ENCODE measurements at regions not wholly inside any gene's neighbourhood (a gene's known extent, or its start where the extent isn't known, plus 50 kb on each side); places are given as distances from the start of the nearest gene placed in this dataset.
"Not testable (repeated sequence)": the region's sequence is repeated elsewhere in the genome, so short reads cannot be mapped to it uniquely, and the experiment has no call there.

DNA sequence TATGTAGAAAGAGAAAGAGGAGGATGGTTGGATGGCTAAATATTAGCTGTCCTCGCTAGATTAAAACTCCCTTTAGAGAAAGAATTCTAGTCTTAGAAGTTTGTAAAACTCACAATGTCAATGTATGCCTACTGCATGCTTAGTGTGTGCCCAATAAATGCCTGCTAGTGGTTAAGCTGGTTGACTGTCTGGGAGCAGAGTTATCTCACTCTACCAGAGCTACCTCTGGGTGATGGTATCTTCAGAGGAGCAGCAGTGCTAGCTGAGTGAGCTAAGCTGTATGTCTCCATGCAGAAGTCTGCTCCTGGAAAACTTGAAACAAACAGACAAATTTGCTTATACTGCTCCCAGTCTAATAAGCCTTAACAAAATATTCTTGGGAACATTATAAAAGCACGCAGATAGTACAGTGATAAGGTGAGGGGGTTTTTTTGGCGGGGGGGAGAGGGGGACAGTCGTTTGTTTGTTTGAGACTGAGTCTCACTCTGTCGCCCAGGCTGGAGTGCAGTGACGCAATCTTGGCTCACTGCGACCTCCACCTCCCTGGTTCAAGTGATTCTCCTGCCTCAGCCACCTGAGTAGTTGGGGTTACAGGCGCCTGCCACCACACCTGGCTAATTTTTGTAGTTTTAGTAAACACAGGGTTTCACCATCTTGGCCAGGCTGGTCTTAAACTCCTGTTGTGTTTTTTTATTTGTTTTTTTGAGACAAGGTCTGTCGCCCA is 202.8 kb upstream of the TSC22D1 start:
- TF ChIP-seq, protein P1, sequence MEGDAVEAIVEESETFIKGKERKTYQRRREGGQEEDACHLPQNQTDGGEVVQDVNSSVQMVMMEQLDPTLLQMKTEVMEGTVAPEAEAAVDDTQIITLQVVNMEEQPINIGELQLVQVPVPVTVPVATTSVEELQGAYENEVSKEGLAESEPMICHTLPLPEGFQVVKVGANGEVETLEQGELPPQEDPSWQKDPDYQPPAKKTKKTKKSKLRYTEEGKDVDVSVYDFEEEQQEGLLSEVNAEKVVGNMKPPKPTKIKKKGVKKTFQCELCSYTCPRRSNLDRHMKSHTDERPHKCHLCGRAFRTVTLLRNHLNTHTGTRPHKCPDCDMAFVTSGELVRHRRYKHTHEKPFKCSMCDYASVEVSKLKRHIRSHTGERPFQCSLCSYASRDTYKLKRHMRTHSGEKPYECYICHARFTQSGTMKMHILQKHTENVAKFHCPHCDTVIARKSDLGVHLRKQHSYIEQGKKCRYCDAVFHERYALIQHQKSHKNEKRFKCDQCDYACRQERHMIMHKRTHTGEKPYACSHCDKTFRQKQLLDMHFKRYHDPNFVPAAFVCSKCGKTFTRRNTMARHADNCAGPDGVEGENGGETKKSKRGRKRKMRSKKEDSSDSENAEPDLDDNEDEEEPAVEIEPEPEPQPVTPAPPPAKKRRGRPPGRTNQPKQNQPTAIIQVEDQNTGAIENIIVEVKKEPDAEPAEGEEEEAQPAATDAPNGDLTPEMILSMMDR (IDR thresholded peaks at IDR 0.05; ENCODE audit: insufficient read depth, low read depth, low read length), result no peak
- TF ChIP-seq EZH2 (IDR thresholded peaks at IDR 0.05; ENCODE audit: insufficient read depth, low read length), result no peak
- no peaks in the 10 kb centered on the region for H3K27me3 ChIP-seq (ENCODE audit: insufficient read depth, low read length)
- Mint-ChIP-seq H3K27ac (ENCODE audit: unreplicated experiment) (no peak overlapping the region), H3K4me3 (ENCODE audit: unreplicated experiment) (no peak overlapping the region), H3K9me3 (ENCODE audit: unreplicated experiment) (peaks cover 10% of the 10 kb centered on the region), H3K36me3 (ENCODE audit: low read depth, unreplicated experiment) (no peaks in the 10 kb centered on the region), H3K4me1 (ENCODE audit: low read depth, unreplicated experiment) (no peaks in the 10 kb centered on the region), H3K27me3 (ENCODE audit: low read depth, unreplicated experiment) (peaks cover 2% of the 10 kb centered on the region)
- H3K4me2 ChIP-seq (ENCODE audit: low read length), result no peak overlapping the region
- no peaks in the 10 kb centered on the region for H3K36me3 ChIP-seq (ENCODE audit: insufficient read depth, low read length)
- H3K27ac ChIP-seq (ENCODE audit: low read depth, low read length), result no peak overlapping the region
- no peak overlapping the region for H3K4me3 ChIP-seq (ENCODE audit: insufficient read depth, low read depth, low read length)
- no peaks in the 10 kb centered on the region for H3K4me1 ChIP-seq (ENCODE audit: insufficient read depth, low read length)
- no peaks in the 10 kb centered on the region for H3K79me2 ChIP-seq (ENCODE audit: insufficient read depth, low read length)
- no peak overlapping the region for H3K9ac ChIP-seq (ENCODE audit: low read length)
- FAIRE-seq, result no peak
- no peak overlapping the region for H2AFZ ChIP-seq (ENCODE audit: low read depth, low read length)
- no peaks in the 10 kb centered on the region for H3K9me3 ChIP-seq (ENCODE audit: insufficient read depth, low read depth, low read length)
- DNase-seq (ENCODE audit: low read depth), result no peak
- H4K20me1 ChIP-seq (ENCODE audit: insufficient read depth, low read length), result no peaks in the 10 kb centered on the region

DNA sequence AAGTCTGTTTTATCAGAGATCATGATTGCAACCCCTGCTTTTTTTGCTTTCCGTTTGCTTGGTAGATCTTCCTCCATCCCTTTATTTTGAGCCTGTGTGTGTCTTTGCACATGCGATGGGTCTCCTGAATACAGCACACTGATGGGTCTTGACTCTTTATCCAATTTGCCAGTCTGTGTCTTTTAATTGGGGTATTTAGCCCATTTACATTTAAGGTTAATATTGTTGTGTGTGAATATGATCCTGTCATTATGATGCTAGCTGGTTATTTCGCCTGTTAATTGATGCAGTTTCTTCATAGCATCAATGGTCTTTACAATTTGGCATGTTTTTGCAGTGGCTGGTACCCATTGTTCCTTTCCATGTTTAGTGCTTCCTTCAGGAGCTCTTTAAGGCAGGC is 199.2 kb upstream of the TSC22D1 start:
- H3K4me1 ChIP-seq (ENCODE audit: insufficient read depth, low read length); H3K9me3 ChIP-seq (ENCODE audit: insufficient read depth, low read depth, low read length); H3K4me3 ChIP-seq (ENCODE audit: insufficient read depth, low read depth, low read length); H3K79me2 ChIP-seq (ENCODE audit: insufficient read depth, low read length); DNase-seq (ENCODE audit: low read depth); H2AFZ ChIP-seq (ENCODE audit: low read depth, low read length); H3K4me1 Mint-ChIP-seq (ENCODE audit: low read depth, unreplicated experiment); H3K27ac Mint-ChIP-seq (ENCODE audit: unreplicated experiment); H3K9ac ChIP-seq (ENCODE audit: low read length); H3K27me3 ChIP-seq (ENCODE audit: insufficient read depth, low read length); H3K4me3 Mint-ChIP-seq (ENCODE audit: unreplicated experiment); H4K20me1 ChIP-seq (ENCODE audit: insufficient read depth, low read length); H3K36me3 Mint-ChIP-seq (ENCODE audit: low read depth, unreplicated experiment); FAIRE-seq; H3K36me3 ChIP-seq (ENCODE audit: insufficient read depth, low read length); H3K27ac ChIP-seq (ENCODE audit: low read depth, low read length); H3K4me2 ChIP-seq (ENCODE audit: low read length); H3K27me3 Mint-ChIP-seq (ENCODE audit: low read depth, unreplicated experiment): not testable (repeated sequence)
- H3K9me3 Mint-ChIP-seq (ENCODE audit: unreplicated experiment), result peaks cover 12% of the 10 kb centered on the region

DNA sequence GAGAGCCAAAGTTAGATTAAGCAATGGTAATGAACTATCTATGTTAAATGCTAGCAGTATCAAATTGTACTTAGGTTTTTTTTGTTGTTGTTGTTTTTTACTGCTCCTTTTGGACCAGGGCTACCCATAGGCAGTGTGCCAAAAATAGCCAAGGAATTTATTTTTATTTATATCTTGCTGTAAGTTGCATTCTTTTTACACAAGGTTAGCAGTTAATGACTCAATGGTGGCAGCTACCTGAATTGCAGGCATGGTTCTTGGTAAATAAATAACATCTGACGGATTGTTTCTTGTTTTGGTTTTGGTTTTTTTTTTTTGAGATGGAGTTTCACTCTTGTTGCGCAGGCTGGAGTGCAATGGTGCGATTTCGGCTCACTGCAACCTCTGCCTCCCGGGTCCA is 194.8 kb upstream of the TSC22D1 start:
- Histone ChIP-seq H3K79me2 (ENCODE audit: insufficient read depth, low read length) (no peaks in the 10 kb centered on the region), H3K4me2 (ENCODE audit: low read length) (no peak overlapping the region), H3K9ac (ENCODE audit: low read length) (no peak overlapping the region), H3K36me3 (ENCODE audit: insufficient read depth, low read length) (no peaks in the 10 kb centered on the region), H3K4me3 (ENCODE audit: insufficient read depth, low read depth, low read length) (no peak overlapping the region), H2AFZ (ENCODE audit: low read depth, low read length) (no peak overlapping the region), H3K9me3 (ENCODE audit: insufficient read depth, low read depth, low read length) (no peaks in the 10 kb centered on the region), H3K27me3 (ENCODE audit: insufficient read depth, low read length) (no peaks in the 10 kb centered on the region), H4K20me1 (ENCODE audit: insufficient read depth, low read length) (no peaks in the 10 kb centered on the region), H3K27ac (ENCODE audit: low read depth, low read length) (no peak overlapping the region), H3K4me1 (ENCODE audit: insufficient read depth, low read length) (no peaks in the 10 kb centered on the region)
- Mint-ChIP-seq H3K36me3 (ENCODE audit: low read depth, unreplicated experiment) (no peaks in the 10 kb centered on the region), H3K27ac (ENCODE audit: unreplicated experiment) (no peak overlapping the region), H3K4me3 (ENCODE audit: unreplicated experiment) (no peak overlapping the region), H3K9me3 (ENCODE audit: unreplicated experiment) (peaks cover 12% of the 10 kb centered on the region), H3K4me1 (ENCODE audit: low read depth, unreplicated experiment) (peaks cover 11% of the 10 kb centered on the region), H3K27me3 (ENCODE audit: low read depth, unreplicated experiment) (no peaks in the 10 kb centered on the region)
- TF ChIP-seq EZH2 (IDR thresholded peaks at IDR 0.05; ENCODE audit: insufficient read depth, low read length), result no peak
- TF ChIP-seq, protein P1 (IDR thresholded peaks at IDR 0.05; ENCODE audit: insufficient read depth, low read depth, low read length), result no peak
- FAIRE-seq, result no peak
- no peak for DNase-seq (ENCODE audit: low read depth)
